ENCODE measurements at regions not wholly inside any gene's neighbourhood (a gene's known extent, or its start where the extent isn't known, plus 50 kb on each side); places are given as distances from the start of the nearest gene placed in this dataset.
A peak's percentile ranks its signal among the peaks of the same experiment; 100 is the strongest.

GRCh38 chr5:65076251-65076869 lies 307.6 kb downstream of the CWC27 start:
- Histone ChIP-seq H3K27me3 (no peaks in the 10 kb centered on the region), H3K4me3 (no peak overlapping the region), H3K9me3 (no peaks in the 10 kb centered on the region), H3K27ac (peak overlapping the region; percentile 76 to 81), H3K4me1 (peaks cover 0 to 9% of the 10 kb centered on the region in 2 donors), H3K36me3 (no peaks in the 10 kb centered on the region)
- intact Hi-C loops (cut with DNase I; ENCODE audit: low total_unique reads): no loop called here
- TF ChIP-seq CTCF (IDR thresholded peaks at IDR 0.05) (no peak), POLR2A (IDR thresholded peaks at IDR 0.05) (no peak)
- peak; percentile 66 to 75 for DNase-seq

GRCh38 chr5:65077653-65078052 lies 308.9 kb downstream of the CWC27 start:
- Histone ChIP-seq H3K27me3 (no peaks in the 10 kb centered on the region), H3K4me3 (no peak overlapping the region), H3K27ac (peak overlapping the region in 1 of 2 donors; percentile 28), H3K36me3 (no peaks in the 10 kb centered on the region), H3K4me1 (peaks cover 0 to 9% of the 10 kb centered on the region in 2 donors), H3K9me3 (no peaks in the 10 kb centered on the region)
- no peak for DNase-seq
- no peak for TF ChIP-seq POLR2A (IDR thresholded peaks at IDR 0.05)
- intact Hi-C loops (cut with DNase I; ENCODE audit: low total_unique reads): no loop called here

- H3K36me3 ChIP-seq: no peaks in the 10 kb centered on the region
- TF ChIP-seq CTCF (IDR thresholded peaks at IDR 0.05) (no peak), POLR2A (IDR thresholded peaks at IDR 0.05) (no peak)
- H3K4me3 ChIP-seq: no peak overlapping the region
- intact Hi-C loops (cut with DNase I; ENCODE audit: low total_unique reads): no loop called here
- peak overlapping the region in 1 of 2 donors; percentile 28 for H3K27ac ChIP-seq
- H3K27me3 ChIP-seq: no peaks in the 10 kb centered on the region
- no peak for DNase-seq
- H3K9me3 ChIP-seq: no peaks in the 10 kb centered on the region
- peaks cover 0 to 9% of the 10 kb centered on the region in 2 donors for H3K4me1 ChIP-seq
Measured at GRCh38 chr5:65078331-65078730, 309.6 kb downstream of the CWC27 start.

GRCh38 chr5:65081071-65081470 lies 312.3 kb downstream of the CWC27 start:
- H3K9me3 ChIP-seq: no peaks in the 10 kb centered on the region
- no peak for DNase-seq
- H3K27ac ChIP-seq: no peak overlapping the region
- intact Hi-C loops (cut with DNase I; ENCODE audit: low total_unique reads): no loop called here
- H3K27me3 ChIP-seq: no peaks in the 10 kb centered on the region
- no peaks in the 10 kb centered on the region for H3K36me3 ChIP-seq
- H3K4me1 ChIP-seq: peaks cover 0 to under 1% of the 10 kb centered on the region in 2 donors
- TF ChIP-seq CTCF (IDR thresholded peaks at IDR 0.05) (no peak), POLR2A (IDR thresholded peaks at IDR 0.05) (no peak)
- no peak overlapping the region for H3K4me3 ChIP-seq

- intact Hi-C loops (cut with DNase I; ENCODE audit: low total_unique reads): no loop called here
- no peaks in the 10 kb centered on the region for H3K4me1 ChIP-seq
- H3K27ac ChIP-seq: no peak overlapping the region
- no peak overlapping the region for H3K4me3 ChIP-seq
- no peaks in the 10 kb centered on the region for H3K9me3 ChIP-seq
- no peaks in the 10 kb centered on the region for H3K27me3 ChIP-seq
- H3K36me3 ChIP-seq: no peaks in the 10 kb centered on the region
- TF ChIP-seq CTCF (IDR thresholded peaks at IDR 0.05) (no peak), POLR2A (IDR thresholded peaks at IDR 0.05) (no peak)
- DNase-seq: no peak
Measured at GRCh38 chr5:65084795-65085515, 316.2 kb downstream of the CWC27 start.
